Gastrocnemius medialis (tissue), 4 donors: ENCODE measurements at regions not wholly inside any gene's neighbourhood (a gene's known extent, or its start where the extent isn't known, plus 50 kb on each side); places are given as distances from the start of the nearest gene placed in this dataset.
"Not testable (repeated sequence)": the region's sequence is repeated elsewhere in the genome, so short reads cannot be mapped to it uniquely, and the experiment has no call there.

ENCODE experiments used
- ATAC-seq, 2 donors: fragments of 150-250 bp; one replicate each; pipeline ENCODE4 v1.9.1; 2016
- DNase-seq, 2 donors: peaks; one replicate each; pipeline ENCODE4 v3.0.0-alpha.2; 2019
- H3K27ac ChIP-seq, 4 donors: fragments of 200-600 bp; sonication (generic); 1 replicate in 1 of 4; 2 replicates in 3 of 4; pipeline ENCODE4 v1.5.1; 2016 to 2018; ENCODE audit warnings: mild to moderate bottlenecking in 2 of 4, moderate library complexity in 1 of 4
- H3K27me3 ChIP-seq, 3 donors: fragments of 200-600 bp; sonication (generic) in 2 of 3; 1 replicate in 1 of 3; 2 replicates in 2 of 3; pipeline versions ENCODE4 v1.5.1 to v1.6.0; 2016 to 2019; ENCODE audit warnings: mild to moderate bottlenecking in 1 of 3, moderate library complexity in 1 of 3
- H3K36me3 ChIP-seq, 2 donors: fragments of 200-600 bp; sonication (generic) in 1 of 2; one replicate each; pipeline ENCODE4 v1.5.1; 2017 to 2018
- H3K4me1 ChIP-seq, 2 donors: fragments of 200-600 bp; sonication (generic) in 1 of 2; one replicate each; pipeline ENCODE4 v1.5.1; 2016 to 2017; ENCODE audit warnings: mild to moderate bottlenecking in 2 of 2
- H3K4me3 ChIP-seq, 4 donors: fragments of 200-600 bp; sonication (generic) in 3 of 4; 1 replicate in 1 of 4; 2 replicates in 3 of 4; pipeline ENCODE4 v1.5.1; 2016 to 2019; ENCODE audit warnings: mild to moderate bottlenecking in 2 of 4
- H3K9me3 ChIP-seq, 3 donors: fragments of 200-600 bp; sonication (generic) in 2 of 3; 1 replicate in 1 of 3; 2 replicates in 2 of 3; pipeline ENCODE4 v1.5.1; 2016 to 2019
- POLR2A ChIP-seq, 2 donors: fragments of 450-650 bp; IDR thresholded peaks; one replicate each; pipeline ENCODE4 v1.6.1; 2017; ENCODE audit warnings: antibody characterized with exemption in 2 of 2, mild to moderate bottlenecking in 2 of 2, moderate library complexity in 2 of 2
- in situ Hi-C, 4 donors: fragments of 200-750 bp; cut with MboI; loops; one replicate each; pipeline versions ENCODE4 v1.15.0 to v1.8.0; 2017; ENCODE audit warnings: low sequenced_read_pairs in 4 of 4
- intact Hi-C: fragments of 100-400 bp; cut with DNase I; formaldehyde crosslinking; loops from one replicate; pipeline ENCODE4 v1.15.1; 2023; ENCODE audit warnings: low total_unique reads
- TF ChIP-seq, protein P1 (sequence below), 5 experiments: fragments of 450-650 bp in 3 of 5; fragments of 200-600 bp in 2 of 5; sonication (generic) in 2 of 5; IDR thresholded peaks in 4 of 5; conservative IDR thresholded peaks in 1 of 5; 1 replicate in 4 of 5; 2 replicates in 1 of 5; pipeline ENCODE4 v1.5.1; 2016 to 2019; ENCODE audit warnings: antibody characterized with exemption in 5 of 5, mild to moderate bottlenecking in 3 of 5, moderate library complexity in 3 of 5

GRCh38 chr10:43922335-43923280, 273.9 kb upstream of the ZNF32 start:
- Histone ChIP-seq H3K36me3 (no peaks in the 10 kb centered on the region), H3K4me3 (no peak overlapping the region), H3K27me3 (no peaks in the 10 kb centered on the region), H3K4me1 (no peaks in the 10 kb centered on the region), H3K9me3 (no peaks in the 10 kb centered on the region), H3K27ac (no peak overlapping the region)
- ATAC-seq (no peak), DNase-seq (no peak)
- no peak for TF ChIP-seq POLR2A (IDR thresholded peaks at IDR 0.05)
- TF ChIP-seq, protein P1, sequence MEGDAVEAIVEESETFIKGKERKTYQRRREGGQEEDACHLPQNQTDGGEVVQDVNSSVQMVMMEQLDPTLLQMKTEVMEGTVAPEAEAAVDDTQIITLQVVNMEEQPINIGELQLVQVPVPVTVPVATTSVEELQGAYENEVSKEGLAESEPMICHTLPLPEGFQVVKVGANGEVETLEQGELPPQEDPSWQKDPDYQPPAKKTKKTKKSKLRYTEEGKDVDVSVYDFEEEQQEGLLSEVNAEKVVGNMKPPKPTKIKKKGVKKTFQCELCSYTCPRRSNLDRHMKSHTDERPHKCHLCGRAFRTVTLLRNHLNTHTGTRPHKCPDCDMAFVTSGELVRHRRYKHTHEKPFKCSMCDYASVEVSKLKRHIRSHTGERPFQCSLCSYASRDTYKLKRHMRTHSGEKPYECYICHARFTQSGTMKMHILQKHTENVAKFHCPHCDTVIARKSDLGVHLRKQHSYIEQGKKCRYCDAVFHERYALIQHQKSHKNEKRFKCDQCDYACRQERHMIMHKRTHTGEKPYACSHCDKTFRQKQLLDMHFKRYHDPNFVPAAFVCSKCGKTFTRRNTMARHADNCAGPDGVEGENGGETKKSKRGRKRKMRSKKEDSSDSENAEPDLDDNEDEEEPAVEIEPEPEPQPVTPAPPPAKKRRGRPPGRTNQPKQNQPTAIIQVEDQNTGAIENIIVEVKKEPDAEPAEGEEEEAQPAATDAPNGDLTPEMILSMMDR (IDR thresholded peaks at IDR 0.05 in 4 of 5, conservative IDR thresholded peaks at IDR 0.05 in 1 of 5): no peak
- intact Hi-C loops: no loop called here
- in situ Hi-C loops: no loop called here

DNA sequence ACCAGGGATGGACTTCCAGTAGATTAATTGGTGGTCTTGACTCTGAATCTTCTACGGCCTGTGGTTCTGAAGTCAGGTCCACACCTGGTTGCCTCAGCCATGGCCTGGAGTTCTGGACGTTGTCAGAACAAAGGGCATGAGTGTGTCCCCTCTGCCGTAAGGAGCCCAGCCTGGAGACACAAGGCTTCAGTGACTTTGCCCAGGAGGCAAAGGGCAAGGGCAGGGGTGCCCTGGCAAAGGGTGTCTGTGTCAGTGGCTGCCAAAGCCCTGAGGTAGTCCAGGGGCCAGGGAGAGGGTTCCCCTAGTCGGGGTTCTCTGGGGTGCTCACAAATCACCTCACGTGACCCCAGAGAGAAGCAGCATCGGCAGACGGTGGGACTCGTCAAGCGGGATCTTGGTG, 273.2 kb upstream of the ZNF32 start:
- in situ Hi-C loops (no loop called here), intact Hi-C loops (no loop called here)
- Histone ChIP-seq H3K4me1 (no peaks in the 10 kb centered on the region), H3K27ac (no peak overlapping the region), H3K36me3 (no peaks in the 10 kb centered on the region), H3K27me3 (no peaks in the 10 kb centered on the region), H3K9me3 (no peaks in the 10 kb centered on the region), H3K4me3 (no peak overlapping the region)
- TF ChIP-seq POLR2A (IDR thresholded peaks at IDR 0.05): no peak
- TF ChIP-seq, protein P1 (IDR thresholded peaks at IDR 0.05 in 4 of 5, conservative IDR thresholded peaks at IDR 0.05 in 1 of 5): no peak
- no peak for DNase-seq
- ATAC-seq: no peak

GRCh38 chr10:43921478-43921877, 272.8 kb upstream of the ZNF32 start:
- in situ Hi-C loops: no loop called here
- no peak for ATAC-seq
- no peak overlapping the region for H3K4me3 ChIP-seq
- H3K9me3 ChIP-seq: no peaks in the 10 kb centered on the region
- H3K27me3 ChIP-seq: no peaks in the 10 kb centered on the region
- intact Hi-C loops: no loop called here
- TF ChIP-seq, protein P1 (IDR thresholded peaks at IDR 0.05 in 4 of 5, conservative IDR thresholded peaks at IDR 0.05 in 1 of 5): no peak
- no peak for TF ChIP-seq POLR2A (IDR thresholded peaks at IDR 0.05)
- DNase-seq: no peak
- H3K36me3 ChIP-seq: no peaks in the 10 kb centered on the region
- no peak overlapping the region for H3K27ac ChIP-seq
- H3K4me1 ChIP-seq: no peaks in the 10 kb centered on the region

DNA sequence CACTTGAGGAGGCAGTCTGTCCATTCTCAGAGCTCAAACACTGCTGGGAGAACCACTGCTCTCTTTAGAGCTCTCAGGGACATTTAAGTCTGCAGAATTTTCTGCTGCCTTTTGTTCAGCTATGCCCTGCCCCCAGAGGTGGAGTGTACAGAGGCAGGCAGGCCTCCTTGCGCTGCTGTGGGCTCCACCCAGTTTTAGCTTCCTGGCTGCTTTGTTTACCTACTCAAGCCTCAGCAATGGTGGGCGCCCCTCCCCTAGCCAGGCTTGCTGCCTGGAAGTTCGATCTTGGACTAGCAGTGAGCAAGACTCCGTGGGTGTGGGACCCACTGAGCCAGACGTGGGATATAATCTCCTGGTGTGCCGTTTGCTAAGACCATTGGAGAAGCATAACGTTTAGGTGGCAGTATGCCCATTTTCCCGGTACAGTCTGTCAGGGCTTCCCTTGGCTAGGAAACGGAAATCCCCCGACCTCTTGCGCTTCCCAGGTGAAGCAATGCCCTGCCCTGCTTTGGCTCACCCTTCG, 271.6 kb upstream of the ZNF32 start:
- ATAC-seq, H3K9me3 ChIP-seq, DNase-seq, intact Hi-C loops, in situ Hi-C loops, H3K36me3 ChIP-seq, H3K4me3 ChIP-seq, H3K27me3 ChIP-seq, H3K4me1 ChIP-seq, H3K27ac ChIP-seq: not testable (repeated sequence)

GRCh38 chr10:43913676-43914235, 265.1 kb upstream of the ZNF32 start:
- ATAC-seq: no peak

More at GRCh38 chr10:43913676-43914235, 265.1 kb upstream of the ZNF32 start:
- no peaks in the 10 kb centered on the region for H3K27me3 ChIP-seq
- intact Hi-C loops: no loop called here
- H3K4me1 ChIP-seq: peaks cover 11 to 15% of the 10 kb centered on the region in 2 donors
- in situ Hi-C loops: no loop called here
- TF ChIP-seq POLR2A (IDR thresholded peaks at IDR 0.05): no peak
- TF ChIP-seq, protein P1 (IDR thresholded peaks at IDR 0.05 in 4 of 5, conservative IDR thresholded peaks at IDR 0.05 in 1 of 5): no peak
- no peaks in the 10 kb centered on the region for H3K36me3 ChIP-seq
- DNase-seq: no peak
- no peaks in the 10 kb centered on the region for H3K9me3 ChIP-seq
- H3K27ac ChIP-seq: no peak overlapping the region
- no peak overlapping the region for H3K4me3 ChIP-seq
